HUES6 (cell line): ENCODE measurements at regions not wholly inside any gene's neighbourhood (a gene's known extent, or its start where the extent isn't known, plus 50 kb on each side); places are given as distances from the start of the nearest gene placed in this dataset.
"Not testable (repeated sequence)": the region's sequence is repeated elsewhere in the genome, so short reads cannot be mapped to it uniquely, and the experiment has no call there.

ENCODE experiments used
- H3K27ac ChIP-seq: 2 replicates; pipeline ENCODE4 v1.7.0; 2013; ENCODE audit warnings: low read depth, mild to moderate bottlenecking, low read length, inconsistent platforms
- H3K27me3 ChIP-seq: 2 replicates; pipeline ENCODE4 v1.6.1; 2013; ENCODE audit warnings: low read length; ENCODE audit not compliant: control insufficient read depth, insufficient read depth
- H3K36me3 ChIP-seq: 2 replicates; pipeline ENCODE4 v1.6.1; 2013; ENCODE audit warnings: low read length; ENCODE audit not compliant: control insufficient read depth, insufficient read depth
- H3K4me1 ChIP-seq: 2 replicates; pipeline ENCODE4 v1.6.1; 2013; ENCODE audit warnings: low read length; ENCODE audit not compliant: control insufficient read depth, insufficient read depth
- H3K4me3 ChIP-seq: 2 replicates; pipeline ENCODE4 v1.5.1; 2013; ENCODE audit warnings: low read depth, low read length
- H3K9ac ChIP-seq: one replicate; pipeline ENCODE4 v1.6.1; 2013; ENCODE audit warnings: mild to moderate bottlenecking, low read length
- H3K9me3 ChIP-seq: 2 replicates; pipeline ENCODE4 v1.6.1; 2013; ENCODE audit warnings: low read depth, low read length; ENCODE audit not compliant: control insufficient read depth, insufficient read depth

DNA sequence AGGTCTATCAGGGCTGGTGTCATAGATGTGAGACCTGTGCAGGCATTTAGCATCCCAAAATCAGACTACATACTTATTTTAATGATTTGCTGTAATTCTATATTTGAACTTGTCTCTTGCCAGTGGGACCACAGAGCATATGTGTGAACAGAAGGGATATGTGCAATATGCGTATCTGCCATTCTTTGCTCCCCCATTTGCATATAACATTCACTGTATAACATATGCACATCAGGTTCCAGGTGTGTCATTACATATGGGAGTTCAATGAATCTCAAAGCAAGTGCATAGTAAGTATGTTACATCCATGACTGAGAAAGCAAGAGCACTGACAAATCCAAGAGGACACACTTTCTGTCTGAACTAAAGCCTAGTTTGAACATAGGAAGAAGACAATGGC lies 1115.1 kb upstream of the CNTN5 start:
- Histone ChIP-seq H3K27ac (no peak overlapping the region), H3K4me3 (no peak overlapping the region), H3K9ac (no peak overlapping the region), H3K4me1 (no peaks in the 10 kb centered on the region), H3K36me3 (no peaks in the 10 kb centered on the region), H3K27me3 (no peaks in the 10 kb centered on the region), H3K9me3 (no peaks in the 10 kb centered on the region)

DNA sequence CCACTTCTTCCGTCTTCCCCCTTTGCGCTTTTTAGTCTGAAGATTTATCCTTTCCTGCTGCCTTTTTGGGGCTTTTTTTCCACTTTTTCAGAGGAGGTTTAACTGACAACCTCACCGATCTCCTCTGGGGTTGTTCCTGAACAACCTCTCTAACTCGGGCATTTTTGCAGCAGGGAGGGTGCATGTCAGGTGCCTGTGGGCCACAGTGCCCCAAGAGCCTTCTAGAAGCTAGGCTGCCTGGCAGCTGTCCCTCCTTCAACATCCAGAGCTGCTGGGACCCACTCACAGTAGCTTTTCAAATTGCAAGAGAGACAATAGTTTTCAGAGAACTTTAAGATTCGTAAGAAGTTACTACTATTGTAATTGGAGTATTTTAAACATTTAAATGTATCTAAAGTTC lies 1112.4 kb upstream of the CNTN5 start:
- Histone ChIP-seq H3K4me1 (no peaks in the 10 kb centered on the region), H3K27me3 (no peaks in the 10 kb centered on the region), H3K9ac (no peak overlapping the region), H3K36me3 (no peaks in the 10 kb centered on the region), H3K27ac (no peak overlapping the region), H3K4me3 (no peak overlapping the region), H3K9me3 (no peaks in the 10 kb centered on the region)

DNA sequence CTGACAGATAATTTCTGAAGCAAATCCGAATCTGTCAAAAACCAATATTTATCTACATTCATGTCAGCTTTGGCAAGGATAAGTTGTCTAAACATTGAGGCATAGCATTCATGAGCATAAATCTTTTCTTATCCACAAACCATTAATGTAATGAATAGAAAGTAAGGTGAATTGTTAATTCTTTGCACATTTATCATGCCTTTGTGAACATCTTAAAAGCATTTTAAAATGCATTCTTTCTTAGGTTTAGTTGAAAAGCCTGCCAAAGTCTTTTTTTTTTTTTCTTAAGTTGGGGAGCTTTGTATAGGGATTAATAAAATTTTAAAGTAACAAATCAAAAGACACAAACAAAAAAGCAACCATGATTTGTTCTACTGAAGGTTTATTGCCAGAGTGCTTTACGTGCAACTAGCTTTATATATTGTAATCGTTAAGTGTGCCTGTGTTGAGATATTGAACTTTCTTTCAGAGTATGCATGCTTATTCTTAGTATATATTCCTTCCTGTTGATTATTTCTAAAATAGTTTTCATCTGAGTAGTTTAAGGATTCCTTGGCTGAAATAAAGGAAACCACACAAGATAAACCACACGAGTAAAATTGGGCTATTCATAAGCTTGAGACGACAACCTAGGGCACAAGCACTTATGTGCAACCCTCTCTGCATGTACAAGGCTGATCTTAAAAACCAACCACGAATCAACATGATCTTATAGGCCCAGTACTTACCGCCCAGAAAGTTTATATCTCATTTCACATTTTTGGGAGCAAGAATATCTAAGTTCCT lies 1110.9 kb upstream of the CNTN5 start:
- H3K4me1 ChIP-seq = no peaks in the 10 kb centered on the region
- H3K36me3 ChIP-seq = no peaks in the 10 kb centered on the region
- no peaks in the 10 kb centered on the region for H3K9me3 ChIP-seq
- H3K27ac ChIP-seq = no peak overlapping the region
- H3K4me3 ChIP-seq = no peak overlapping the region
- H3K9ac ChIP-seq = no peak overlapping the region
- H3K27me3 ChIP-seq = no peaks in the 10 kb centered on the region

DNA sequence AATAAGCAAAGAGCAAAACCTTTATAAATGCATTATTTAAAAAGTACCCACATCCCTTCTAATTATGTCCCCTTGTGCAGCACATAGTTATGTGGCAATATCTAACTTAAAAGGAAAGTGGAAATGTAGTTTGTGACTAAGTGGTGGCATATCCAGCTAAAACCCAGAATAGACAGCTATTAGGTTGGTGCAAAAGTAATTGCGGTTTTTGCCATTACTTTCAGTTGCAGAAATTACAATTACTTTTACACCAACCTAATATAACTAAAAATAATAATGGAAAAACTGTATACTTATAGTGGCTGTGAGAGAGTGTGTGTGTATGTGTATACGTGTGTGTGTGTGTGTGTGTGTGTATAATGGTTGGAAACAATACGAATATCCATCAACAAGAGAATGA lies 1108.1 kb upstream of the CNTN5 start:
- no peaks in the 10 kb centered on the region for H3K4me1 ChIP-seq
- H3K9me3 ChIP-seq = no peaks in the 10 kb centered on the region
- no peak overlapping the region for H3K4me3 ChIP-seq
- H3K27ac ChIP-seq = no peak overlapping the region
- H3K36me3 ChIP-seq = no peaks in the 10 kb centered on the region
- no peaks in the 10 kb centered on the region for H3K27me3 ChIP-seq
- no peak overlapping the region for H3K9ac ChIP-seq

DNA sequence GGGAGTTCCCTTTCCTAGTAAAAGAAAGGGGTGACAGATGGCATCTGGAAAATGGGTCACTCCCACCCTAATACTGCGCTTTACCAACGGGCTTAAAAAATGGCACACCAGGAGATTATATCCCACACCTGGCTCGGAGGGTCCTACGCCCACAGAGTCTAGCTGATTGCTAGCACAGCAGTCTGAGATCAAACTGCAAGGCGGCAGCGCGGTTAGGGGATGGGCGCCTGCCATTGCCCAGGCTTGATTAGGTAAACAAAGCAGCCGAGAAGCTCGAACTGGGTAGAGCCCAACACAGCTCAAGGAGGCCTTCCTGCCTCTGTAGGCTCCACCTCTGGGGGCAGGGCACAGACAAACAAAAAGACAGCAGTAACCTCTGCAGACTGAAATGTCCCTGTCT lies 1097.8 kb upstream of the CNTN5 start:
- H3K9ac ChIP-seq, H3K4me1 ChIP-seq, H3K27ac ChIP-seq, H3K36me3 ChIP-seq, H3K4me3 ChIP-seq, H3K27me3 ChIP-seq: not testable (repeated sequence)
- H3K9me3 ChIP-seq = peaks cover 13% of the 10 kb centered on the region

DNA sequence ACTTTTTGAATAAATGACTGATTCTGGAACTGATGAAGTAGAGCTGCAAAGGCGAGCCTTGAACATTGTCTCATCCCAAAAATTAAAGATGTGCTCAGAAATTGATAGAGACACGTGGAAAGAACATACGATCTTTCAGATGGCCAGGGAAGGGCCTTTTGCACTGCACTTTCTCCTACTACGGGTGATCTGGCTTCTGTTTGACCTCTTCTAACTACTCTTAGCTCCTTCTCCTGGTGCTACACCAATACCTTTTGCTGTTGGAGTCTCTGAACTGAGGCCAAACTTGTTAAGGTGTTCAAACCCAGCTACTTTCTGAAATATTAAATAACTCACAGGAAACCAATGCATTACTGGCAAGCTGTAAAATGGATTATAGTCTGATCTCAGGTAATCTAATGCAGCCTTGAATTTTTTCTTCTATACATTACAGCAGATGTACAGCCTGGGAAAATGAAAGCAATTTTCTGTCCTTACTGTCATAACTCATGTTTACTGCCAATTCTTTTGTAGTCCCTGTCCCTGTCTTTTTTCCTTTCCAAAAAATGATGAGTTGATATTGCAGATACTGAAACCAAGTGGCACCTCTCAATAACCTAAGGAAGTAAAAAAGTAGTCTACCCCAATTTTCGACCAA lies 1086.1 kb upstream of the CNTN5 start:
- Histone ChIP-seq H3K27me3 (no peaks in the 10 kb centered on the region), H3K36me3 (no peaks in the 10 kb centered on the region), H3K9me3 (no peaks in the 10 kb centered on the region), H3K4me3 (no peak overlapping the region), H3K4me1 (peaks cover 9% of the 10 kb centered on the region; the same call in 1 of the 2 replicates), H3K9ac (no peak overlapping the region), H3K27ac (no peak overlapping the region)

DNA sequence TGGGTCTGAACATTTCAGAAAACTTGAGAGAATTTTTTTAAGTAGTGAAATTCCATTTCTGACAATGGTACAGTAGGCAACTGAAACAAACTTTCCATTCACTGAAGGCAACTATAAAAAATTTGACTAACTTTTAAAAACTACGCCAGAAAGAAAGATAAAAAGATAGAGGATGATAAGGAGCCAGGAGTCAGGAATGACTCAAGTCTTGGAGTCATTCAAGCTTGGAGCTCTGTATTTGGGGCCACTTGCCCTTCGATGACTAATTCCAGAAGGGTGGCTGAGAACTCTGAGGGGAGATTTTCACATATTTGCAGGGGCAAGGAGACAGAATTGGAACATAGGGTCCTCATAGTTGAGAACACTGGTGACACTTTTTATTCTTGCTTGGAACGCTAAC lies 1083.2 kb upstream of the CNTN5 start:
- no peaks in the 10 kb centered on the region for H3K9me3 ChIP-seq
- H3K27ac ChIP-seq = no peak overlapping the region
- no peak overlapping the region for H3K4me3 ChIP-seq
- no peaks in the 10 kb centered on the region for H3K27me3 ChIP-seq
- H3K9ac ChIP-seq = no peak overlapping the region
- H3K36me3 ChIP-seq = no peaks in the 10 kb centered on the region
- H3K4me1 ChIP-seq = peaks cover 18% of the 10 kb centered on the region

DNA sequence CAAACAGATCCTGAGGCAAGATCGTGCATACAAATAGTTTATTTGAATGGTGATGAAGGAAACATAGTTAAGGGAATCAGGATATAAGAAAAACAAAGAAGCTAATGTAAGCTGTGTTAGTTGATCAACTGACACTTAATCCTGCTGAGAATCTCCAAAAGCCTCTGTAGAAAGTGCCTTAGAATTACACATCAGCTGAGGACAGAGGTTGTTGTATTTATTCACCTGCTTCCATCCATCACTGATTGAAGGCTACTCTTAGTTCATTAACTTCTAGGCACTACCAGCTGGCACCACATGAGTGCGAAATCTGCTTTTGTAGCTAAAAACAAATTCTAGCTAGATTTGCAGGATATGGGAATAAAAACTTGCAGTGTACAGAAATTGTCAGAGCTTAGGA lies 1082.0 kb upstream of the CNTN5 start:
- Histone ChIP-seq H3K27ac (no peak overlapping the region), H3K9me3 (no peaks in the 10 kb centered on the region), H3K27me3 (no peaks in the 10 kb centered on the region), H3K4me1 (peaks cover 18% of the 10 kb centered on the region), H3K4me3 (no peak overlapping the region), H3K36me3 (no peaks in the 10 kb centered on the region), H3K9ac (no peak overlapping the region)

DNA sequence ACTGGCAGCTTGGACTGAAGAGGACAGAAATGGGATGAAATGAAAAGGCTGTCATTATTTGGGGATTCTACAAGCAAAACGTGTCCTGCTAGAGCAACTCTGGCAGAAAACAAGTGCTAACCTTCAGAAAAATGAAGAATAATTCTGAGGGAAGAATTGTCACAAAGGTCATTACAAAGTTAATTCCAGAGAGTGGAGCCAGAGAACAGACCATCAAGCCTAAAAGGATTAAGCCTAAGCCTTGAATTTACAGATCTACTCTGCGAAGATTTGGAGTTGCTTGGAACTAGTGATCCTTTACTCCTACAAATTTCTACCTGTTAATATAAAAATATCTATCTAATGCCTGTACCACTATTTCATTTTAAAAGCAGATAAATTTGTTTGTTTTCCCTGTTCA lies 1077.3 kb upstream of the CNTN5 start:
- Histone ChIP-seq H3K4me1 (peaks cover 15% of the 10 kb centered on the region), H3K4me3 (no peak overlapping the region), H3K27ac (no peak overlapping the region), H3K9me3 (no peaks in the 10 kb centered on the region), H3K36me3 (no peaks in the 10 kb centered on the region), H3K9ac (no peak overlapping the region), H3K27me3 (no peaks in the 10 kb centered on the region)

DNA sequence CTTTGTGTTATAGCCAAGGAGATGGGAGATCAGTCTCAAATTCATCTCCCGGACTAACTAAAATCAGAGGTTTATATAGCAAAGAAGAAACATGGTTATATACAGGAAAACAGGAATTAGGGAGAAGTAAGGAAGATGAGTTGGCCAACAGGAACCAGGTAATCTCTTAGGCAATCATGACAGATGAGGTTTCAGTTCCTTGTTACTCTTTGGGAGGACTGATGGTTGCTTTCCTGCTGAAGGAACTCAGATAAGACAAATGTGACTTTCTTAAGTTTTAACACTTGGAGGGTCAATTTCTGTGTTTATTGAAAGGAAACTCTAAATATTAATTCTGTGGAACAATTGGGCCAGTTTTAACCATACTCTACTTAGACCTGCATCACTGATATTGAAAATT lies 1072.0 kb upstream of the CNTN5 start:
- H3K4me1 ChIP-seq = no peaks in the 10 kb centered on the region
- no peak overlapping the region for H3K4me3 ChIP-seq
- no peak overlapping the region for H3K27ac ChIP-seq
- H3K27me3 ChIP-seq = no peaks in the 10 kb centered on the region
- H3K9me3 ChIP-seq = 0 out of 2 replicates have a peak, but pooled peaks cover 6% of the 10 kb centered on the region
- no peaks in the 10 kb centered on the region for H3K36me3 ChIP-seq
- H3K9ac ChIP-seq = no peak overlapping the region

DNA sequence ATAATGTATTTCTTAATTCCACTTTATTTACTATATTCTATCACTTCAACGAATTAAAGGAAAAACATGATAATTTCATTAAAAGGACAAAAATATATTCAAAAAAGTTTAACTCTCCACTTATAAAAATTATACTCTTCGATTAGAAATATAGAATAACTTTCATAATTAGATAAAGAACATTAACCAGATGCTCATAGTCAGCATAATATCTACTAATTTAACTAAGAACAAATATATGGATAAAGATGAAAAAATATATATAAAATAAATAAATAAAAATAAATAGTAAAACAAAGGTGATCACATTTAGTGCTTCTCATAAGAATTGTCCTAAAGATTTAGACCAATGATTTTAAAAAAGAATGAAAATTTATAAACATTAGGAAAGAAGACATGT lies 1065.2 kb upstream of the CNTN5 start:
- Histone ChIP-seq H3K27me3 (no peaks in the 10 kb centered on the region), H3K4me3 (no peak overlapping the region), H3K9ac (no peak overlapping the region), H3K4me1 (no peaks in the 10 kb centered on the region), H3K36me3 (no peaks in the 10 kb centered on the region), H3K9me3 (no peaks in the 10 kb centered on the region), H3K27ac (no peak overlapping the region)
